Heart right ventricle (tissue), 16 donors: ENCODE measurements at regions not wholly inside any gene's neighbourhood (a gene's known extent, or its start where the extent isn't known, plus 50 kb on each side); places are given as distances from the start of the nearest gene placed in this dataset.

Experiments used
- ATAC-seq, 8 donors: fragments of 200-7000 bp; cut with Tn5 transposase; one replicate each; pipeline ENCODE4 v1.9.1; 2020; ENCODE audit warnings: mild to moderate bottlenecking in 8 of 8, moderate library complexity in 8 of 8, moderate number of reproducible peaks in 1 of 8
- DNase-seq, 2 donors: peaks; one replicate each; pipeline ENCODE4 v3.0.0-alpha.2; 2020
- H3K27ac ChIP-seq, 10 donors: fragments of 200-600 bp; sonication (generic) in 2 of 10; one replicate each; pipeline versions ENCODE4 v1.5.0 to v1.8.0; 2020 to 2022; ENCODE audit warnings: mild to moderate bottlenecking in 3 of 10
- H3K27me3 ChIP-seq, 7 donors: fragments of 200-600 bp; one replicate each; pipeline ENCODE4 v1.8.0; 2021 to 2022; ENCODE audit warnings: mild to moderate bottlenecking in 2 of 7
- H3K36me3 ChIP-seq, 9 donors: fragments of 200-600 bp; sonication (generic) in 1 of 9; one replicate each; pipeline versions ENCODE4 v1.5.0 to v1.8.0; 2020 to 2022; ENCODE audit warnings: mild to moderate bottlenecking in 2 of 9
- H3K4me1 ChIP-seq, 9 donors: fragments of 200-600 bp; sonication (generic) in 1 of 9; one replicate each; pipeline versions ENCODE4 v1.5.0 to v1.8.0; 2020 to 2022; ENCODE audit warnings: mild to moderate bottlenecking in 4 of 9
- H3K4me3 ChIP-seq, 10 donors: fragments of 200-600 bp; sonication (generic) in 2 of 10; one replicate each; pipeline versions ENCODE4 v1.5.0 to v1.8.0; 2020 to 2022; ENCODE audit warnings: mild to moderate bottlenecking in 7 of 10, moderate library complexity in 2 of 10
- H3K9me3 ChIP-seq, 11 donors: fragments of 200-600 bp in 10 of 11; sonication (generic) in 2 of 11; one replicate each; pipeline versions ENCODE4 v1.5.0 to v1.8.0; 2013 to 2022; ENCODE audit warnings: mild to moderate bottlenecking in 2 of 11, control low read depth in 1 of 11, moderate library complexity in 1 of 11
- WGBS, 2 donors: extraction: QIAGEN DNeasy Blood & Tissue Kit; methylation state at CpG; one replicate each; pipeline ENCODE4 v1.1.7; 2013; ENCODE audit warnings: inconsistent platforms in 1 of 2; 5-methylcytosine and 5-hydroxymethylcytosine counted together
- intact Hi-C, 10 donors: fragments of 100-400 bp; cut with DNase I; formaldehyde crosslinking; loops; one replicate each; pipeline versions ENCODE4 v1.11.1 to v1.14.2; 2022
- TF ChIP-seq, protein P1 (sequence below), 9 donors: fragments of 200-600 bp; sonication (generic) in 2 of 9; IDR thresholded peaks; one replicate each; pipeline versions ENCODE4 v1.5.0 to v1.8.0; 2021 to 2022; ENCODE audit warnings: antibody characterized with exemption in 9 of 9, mild to moderate bottlenecking in 5 of 9, moderate library complexity in 1 of 9
- donor health status: Arrhythmogenic right ventricular cardiomyopathy.
- donor health status: ischemic (EF 13 %, LVEDD 7.1; RV severe dilation, severe dysfunction).
- donor health status: healthy with polysubstance abuse.
- donor health status: DM: no; HTN: yes; CAD: no.
- donor health status: DM: no; HTN: no; CAD: no.
- donor health status: ischemic (EF 25% LVEDD 6.9; RV normal size, moderate dysfunction).
- donor health status: ischemic (EF 25% LVEDD 5.7; RV mildly dilated, moderate dysfunction).
- donor health status: healthy.
- donor health status: DM: yes; HTN: yes; CAD: no.
- donor health status: Ischemic cardiomyopathy.
- donor health status: ischemic (EF 35%, LVEDD 5.7; RV mildly dilated, moderate dysfunction).
- donor health status: nonischemic (EF 11% LVEDD 7.7; RV severe dilation, severe dysfunction).
- donor health status: DM: yes; HTN: yes; CAD: no.
- donor health status: PGD.
- donor health status: ischemic (EF 29% LVEDD 5.4; RV normal size, mild dysfunction).
- donor health status: nonischemic (EF 23%, LVEDD 6.1; RV moderate dilation, normal function).

DNA sequence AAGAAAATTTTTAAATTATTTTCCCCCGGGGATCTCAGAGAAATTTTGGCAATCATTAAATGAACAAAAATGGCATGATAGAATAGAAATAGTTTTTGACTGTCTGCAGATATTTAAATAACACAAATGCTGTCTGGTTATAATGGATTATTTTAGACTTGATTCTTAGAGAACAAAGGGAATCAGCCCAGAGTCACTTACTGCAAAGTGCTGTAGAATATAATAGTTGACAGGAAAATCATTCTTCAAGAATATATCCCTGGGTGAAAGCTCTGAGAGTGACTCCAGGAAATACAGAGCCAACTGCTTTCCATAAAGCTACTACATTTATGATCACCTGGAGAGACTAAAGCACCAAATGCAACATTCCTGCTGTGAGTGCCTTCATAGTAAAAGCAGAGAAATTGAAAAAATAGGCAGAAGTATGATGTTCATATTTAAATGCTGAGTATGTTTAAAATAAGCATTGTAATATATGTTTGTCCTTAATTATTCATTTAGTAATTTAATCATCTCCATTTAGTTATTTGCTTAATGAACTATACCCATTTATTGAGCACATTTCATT is 1765.8 kb downstream of the SLITRK1 start:
- DNase-seq (no peak), ATAC-seq (no peak)
- no peak overlapping the region for H3K27ac ChIP-seq
- 85 to 88% methylated on average over 1 of the region's 1 CpG for WGBS, 2 donors
- H3K36me3 ChIP-seq: no peaks in the 10 kb centered on the region
- intact Hi-C loops: no loop called here
- H3K27me3 ChIP-seq: no peaks in the 10 kb centered on the region
- TF ChIP-seq, protein P1, sequence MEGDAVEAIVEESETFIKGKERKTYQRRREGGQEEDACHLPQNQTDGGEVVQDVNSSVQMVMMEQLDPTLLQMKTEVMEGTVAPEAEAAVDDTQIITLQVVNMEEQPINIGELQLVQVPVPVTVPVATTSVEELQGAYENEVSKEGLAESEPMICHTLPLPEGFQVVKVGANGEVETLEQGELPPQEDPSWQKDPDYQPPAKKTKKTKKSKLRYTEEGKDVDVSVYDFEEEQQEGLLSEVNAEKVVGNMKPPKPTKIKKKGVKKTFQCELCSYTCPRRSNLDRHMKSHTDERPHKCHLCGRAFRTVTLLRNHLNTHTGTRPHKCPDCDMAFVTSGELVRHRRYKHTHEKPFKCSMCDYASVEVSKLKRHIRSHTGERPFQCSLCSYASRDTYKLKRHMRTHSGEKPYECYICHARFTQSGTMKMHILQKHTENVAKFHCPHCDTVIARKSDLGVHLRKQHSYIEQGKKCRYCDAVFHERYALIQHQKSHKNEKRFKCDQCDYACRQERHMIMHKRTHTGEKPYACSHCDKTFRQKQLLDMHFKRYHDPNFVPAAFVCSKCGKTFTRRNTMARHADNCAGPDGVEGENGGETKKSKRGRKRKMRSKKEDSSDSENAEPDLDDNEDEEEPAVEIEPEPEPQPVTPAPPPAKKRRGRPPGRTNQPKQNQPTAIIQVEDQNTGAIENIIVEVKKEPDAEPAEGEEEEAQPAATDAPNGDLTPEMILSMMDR (IDR thresholded peaks at IDR 0.05): no peak
- peaks cover 0 to 20% (median 0%) of the 10 kb centered on the region in 11 donors for H3K9me3 ChIP-seq
- no peak overlapping the region for H3K4me3 ChIP-seq
- no peaks in the 10 kb centered on the region for H3K4me1 ChIP-seq

DNA sequence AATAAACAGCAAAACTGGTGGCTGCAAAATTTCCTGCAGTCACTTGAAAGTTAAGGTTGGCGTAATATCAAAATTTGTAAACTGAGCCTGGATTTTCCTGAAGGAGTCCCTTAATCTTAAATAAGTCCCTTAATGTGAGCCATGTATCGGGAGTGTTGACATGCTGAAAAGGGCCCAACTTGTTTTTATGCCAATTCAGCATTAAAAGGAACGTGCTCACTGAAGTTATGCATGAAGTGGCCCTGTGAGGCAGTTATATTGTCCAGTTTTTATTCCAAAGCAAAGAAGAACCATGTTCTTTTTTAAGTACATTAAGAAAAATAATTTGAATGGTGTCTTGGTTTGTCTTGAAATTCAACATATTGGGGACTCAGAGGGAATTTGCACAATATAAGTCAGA is 1766.9 kb downstream of the SLITRK1 start:
- H3K27ac ChIP-seq: no peak overlapping the region
- intact Hi-C loops: no loop called here
- DNase-seq (no peak), ATAC-seq (no peak)
- H3K4me1 ChIP-seq: no peaks in the 10 kb centered on the region
- no peak overlapping the region for H3K4me3 ChIP-seq
- no peaks in the 10 kb centered on the region for H3K36me3 ChIP-seq
- 74 to 76% methylated on average over 3 of the region's 3 CpGs for WGBS, 2 donors
- TF ChIP-seq, protein P1 (IDR thresholded peaks at IDR 0.05): no peak
- peaks cover 0 to 24% (median 0%) of the 10 kb centered on the region in 11 donors for H3K9me3 ChIP-seq
- no peaks in the 10 kb centered on the region for H3K27me3 ChIP-seq

GRCh38 chr13:82096256-82096655 is 1755.3 kb upstream of the SPRY2 start:
- no peaks in the 10 kb centered on the region for H3K36me3 ChIP-seq
- no peak for DNase-seq
- intact Hi-C loops: no loop called here
- H3K9me3 ChIP-seq: peaks cover 0 to 22% (median 0%) of the 10 kb centered on the region in 11 donors
- H3K4me3 ChIP-seq: no peak overlapping the region
- no peaks in the 10 kb centered on the region for H3K27me3 ChIP-seq
- H3K27ac ChIP-seq: no peak overlapping the region
- TF ChIP-seq, protein P1 (IDR thresholded peaks at IDR 0.05): no peak
- WGBS, 2 donors: 87 to 90% methylated on average over 5 of the region's 5 CpGs
- no peak for ATAC-seq
- H3K4me1 ChIP-seq: no peaks in the 10 kb centered on the region

GRCh38 chr13:82092312-82092711 is 1751.4 kb upstream of the SPRY2 start:
- ATAC-seq: no peak
- Histone ChIP-seq H3K4me1 (no peaks in the 10 kb centered on the region), H3K27me3 (no peaks in the 10 kb centered on the region), H3K4me3 (no peak overlapping the region), H3K36me3 (no peaks in the 10 kb centered on the region), H3K27ac (no peak overlapping the region), H3K9me3 (peaks cover 0 to 21% (median 0%) of the 10 kb centered on the region in 11 donors)
- WGBS, 2 donors: 74 to 78% methylated on average over 3 of the region's 3 CpGs
- DNase-seq: no peak
- intact Hi-C loops: no loop called here
- TF ChIP-seq, protein P1 (IDR thresholded peaks at IDR 0.05): no peak
